ENCODE measurements at regions not wholly inside any gene's neighbourhood (a gene's known extent, or its start where the extent isn't known, plus 50 kb on each side); places are given as distances from the start of the nearest gene placed in this dataset.
A peak's percentile ranks its signal among the peaks of the same experiment; 100 is the strongest.

- Mint-ChIP-seq H3K9me3 (peaks cover 7 to 14% of the 10 kb centered on the region in 2 donors), H3K4me3 (peak overlapping the region; percentile 20 to 41), H3K27me3 (peaks cover 7% of the 10 kb centered on the region), H3K4me1 (peaks cover 84% of the 10 kb centered on the region), H3K27ac (peak overlapping the region in 1 of 2 donors; percentile 48)
- DNase-seq (no peak), ATAC-seq (no peak)
Observed at GRCh38 chr7:22676385-22676784, 50.6 kb upstream of the IL6 start.

- H3K4me1 Mint-ChIP-seq = peaks cover 83% of the 10 kb centered on the region
- DNase-seq = peak in 1 of 2 donors; percentile 31
- no peak overlapping the region for H3K27ac Mint-ChIP-seq
- H3K27me3 Mint-ChIP-seq = peaks cover 2% of the 10 kb centered on the region
- H3K4me3 Mint-ChIP-seq = peak overlapping the region; percentile 20 to 35
- H3K9me3 Mint-ChIP-seq = peaks cover 7 to 14% of the 10 kb centered on the region in 2 donors
- ATAC-seq = peak; percentile 65
Observed at GRCh38 chr7:22675917-22676343, 51.1 kb upstream of the IL6 start.

DNA sequence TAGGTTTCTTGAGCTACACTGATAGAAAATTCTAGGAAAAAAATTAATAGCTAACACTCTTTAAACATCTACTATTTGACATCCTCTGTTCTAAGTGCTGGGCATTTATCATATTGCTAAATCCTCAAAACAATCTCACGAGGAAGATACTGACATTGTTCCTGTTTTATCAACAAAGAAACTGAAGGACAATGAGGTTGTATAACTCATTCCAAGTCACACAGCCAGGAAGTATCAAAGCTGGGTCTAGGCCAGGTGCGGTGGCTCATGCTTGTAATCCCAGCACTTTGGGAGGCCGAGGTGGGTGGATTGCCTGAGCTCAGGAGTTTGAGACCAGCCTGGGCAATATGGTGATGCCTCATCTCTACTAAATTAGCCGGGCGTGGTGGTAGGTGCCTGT is 51.6 kb upstream of the IL6 start:
- H3K9me3 Mint-ChIP-seq = peaks cover 7 to 14% of the 10 kb centered on the region in 2 donors
- no peak overlapping the region for H3K4me3 Mint-ChIP-seq

GRCh38 chr7:22672846-22673680 is 53.9 kb upstream of the IL6 start:
- DNase-seq (no peak), ATAC-seq (peak; percentile 67)
- Mint-ChIP-seq H3K4me1 (peaks cover 62% of the 10 kb centered on the region), H3K9me3 (peaks cover 7 to 10% of the 10 kb centered on the region in 2 donors), H3K27me3 (peaks cover 10% of the 10 kb centered on the region), H3K27ac (no peak overlapping the region), H3K4me3 (peak overlapping the region; percentile 8 to 17)

More for the DNA sequence above, 51.6 kb upstream of the IL6 start:
- Mint-ChIP-seq H3K4me1 (peaks cover 78% of the 10 kb centered on the region), H3K27ac (no peak overlapping the region), H3K27me3 (no peaks in the 10 kb centered on the region)
- ATAC-seq = no peak
- DNase-seq = no peak

- Mint-ChIP-seq H3K27ac (no peak overlapping the region), H3K4me3 (no peak overlapping the region), H3K4me1 (peaks cover 59% of the 10 kb centered on the region), H3K9me3 (peaks cover 7 to 8% of the 10 kb centered on the region in 2 donors), H3K27me3 (peaks cover 19% of the 10 kb centered on the region)
- DNase-seq = no peak
- ATAC-seq = no peak
Observed at GRCh38 chr7:22671177-22671879, 55.7 kb upstream of the IL6 start.

GRCh38 chr7:22670422-22670815 is 56.6 kb upstream of the IL6 start:
- peaks cover 7 to 8% of the 10 kb centered on the region in 2 donors for H3K9me3 Mint-ChIP-seq
- no peak overlapping the region for H3K4me3 Mint-ChIP-seq
- ATAC-seq = no peak
- H3K27me3 Mint-ChIP-seq = peaks cover 24% of the 10 kb centered on the region
- DNase-seq = no peak
- H3K4me1 Mint-ChIP-seq = peaks cover 59% of the 10 kb centered on the region
- no peak overlapping the region for H3K27ac Mint-ChIP-seq

GRCh38 chr7:22669692-22670421 is 57.1 kb upstream of the IL6 start:
- Mint-ChIP-seq H3K9me3 (peaks cover 7 to 8% of the 10 kb centered on the region in 2 donors), H3K4me1 (peaks cover 57% of the 10 kb centered on the region), H3K27me3 (peaks cover 24% of the 10 kb centered on the region), H3K27ac (no peak overlapping the region), H3K4me3 (no peak overlapping the region)
- ATAC-seq = no peak
- DNase-seq = no peak

DNA sequence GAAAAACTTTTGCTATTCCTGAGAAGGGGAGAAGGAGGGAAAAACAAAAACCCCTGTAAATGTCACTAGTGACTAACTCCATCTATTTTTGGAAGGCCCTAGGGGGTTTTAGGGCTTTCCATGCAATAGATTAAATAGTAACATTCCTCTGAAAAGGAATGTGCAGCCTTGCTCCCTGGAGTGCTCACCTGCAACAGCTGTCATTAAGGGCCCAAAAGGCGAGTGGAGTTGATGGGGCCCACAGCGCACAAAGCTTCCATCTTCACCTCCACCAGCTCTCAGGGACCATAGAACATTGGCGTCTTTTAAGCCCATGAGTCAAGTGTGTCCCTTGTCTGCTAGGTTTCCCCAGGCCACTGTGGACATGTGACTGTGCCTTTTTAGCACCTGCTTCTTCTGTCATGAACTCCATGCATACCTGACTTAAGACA is 58.0 kb upstream of the IL6 start:
- Mint-ChIP-seq H3K27me3 (peaks cover 24% of the 10 kb centered on the region), H3K4me1 (peaks cover 53% of the 10 kb centered on the region), H3K4me3 (no peak overlapping the region), H3K9me3 (peaks cover 7% of the 10 kb centered on the region in 2 donors), H3K27ac (no peak overlapping the region)
- DNase-seq = no peak
- no peak for ATAC-seq

- no peak overlapping the region for H3K27ac Mint-ChIP-seq
- DNase-seq (no peak), ATAC-seq (no peak)
- peaks cover 50% of the 10 kb centered on the region for H3K4me1 Mint-ChIP-seq
- peaks cover 24% of the 10 kb centered on the region for H3K27me3 Mint-ChIP-seq
- H3K4me3 Mint-ChIP-seq = no peak overlapping the region
- no peaks in the 10 kb centered on the region for H3K9me3 Mint-ChIP-seq
Observed at GRCh38 chr7:22667562-22668239, 59.3 kb upstream of the IL6 start.

DNA sequence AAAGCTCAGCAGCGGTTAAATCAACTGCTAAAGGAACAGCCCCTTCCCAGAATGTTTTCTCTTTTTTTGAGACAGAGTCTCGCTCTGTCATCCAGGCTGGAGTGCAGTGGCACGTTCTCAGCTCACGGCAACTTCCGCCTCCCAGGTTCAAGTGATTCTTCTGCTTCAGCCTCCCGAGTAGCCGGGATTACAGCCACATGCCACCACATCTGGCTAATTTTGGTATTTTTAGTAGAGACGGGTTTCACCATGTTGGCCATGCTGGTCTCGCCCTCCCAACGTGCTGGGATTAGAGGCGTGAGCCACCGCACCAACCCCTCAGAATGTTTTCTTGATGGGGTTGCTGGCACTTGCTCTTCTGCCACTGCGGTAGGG is 59.8 kb upstream of the IL6 start:
- Mint-ChIP-seq H3K27ac (no peak overlapping the region), H3K4me3 (no peak overlapping the region), H3K9me3 (no peaks in the 10 kb centered on the region), H3K4me1 (peaks cover 50% of the 10 kb centered on the region), H3K27me3 (peaks cover 24% of the 10 kb centered on the region)
- ATAC-seq (no peak), DNase-seq (no peak)

DNA sequence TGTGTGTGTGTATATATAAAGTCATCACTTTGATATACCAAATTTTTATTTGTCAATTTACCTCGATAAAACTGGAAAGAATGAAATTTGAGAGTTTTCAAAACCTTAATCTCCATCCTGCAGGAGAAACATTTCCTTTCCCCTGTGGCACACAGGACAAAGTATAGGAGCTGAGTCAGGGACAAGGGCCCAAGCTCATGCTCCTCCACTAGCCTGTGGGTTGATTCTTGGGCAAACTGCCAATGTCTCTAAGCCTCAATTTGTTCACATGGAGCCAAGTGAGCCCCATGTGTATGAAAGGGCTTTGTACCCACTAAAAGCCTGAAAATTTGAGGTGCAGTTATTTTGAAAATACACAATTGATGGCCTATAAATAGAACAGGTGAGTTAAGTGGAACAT is 60.3 kb upstream of the IL6 start:
- H3K4me1 Mint-ChIP-seq = peaks cover 50% of the 10 kb centered on the region
- peaks cover 25% of the 10 kb centered on the region for H3K27me3 Mint-ChIP-seq
- no peak overlapping the region for H3K27ac Mint-ChIP-seq
- H3K4me3 Mint-ChIP-seq = no peak overlapping the region
- no peak for DNase-seq
- ATAC-seq = no peak
- no peaks in the 10 kb centered on the region for H3K9me3 Mint-ChIP-seq

DNA sequence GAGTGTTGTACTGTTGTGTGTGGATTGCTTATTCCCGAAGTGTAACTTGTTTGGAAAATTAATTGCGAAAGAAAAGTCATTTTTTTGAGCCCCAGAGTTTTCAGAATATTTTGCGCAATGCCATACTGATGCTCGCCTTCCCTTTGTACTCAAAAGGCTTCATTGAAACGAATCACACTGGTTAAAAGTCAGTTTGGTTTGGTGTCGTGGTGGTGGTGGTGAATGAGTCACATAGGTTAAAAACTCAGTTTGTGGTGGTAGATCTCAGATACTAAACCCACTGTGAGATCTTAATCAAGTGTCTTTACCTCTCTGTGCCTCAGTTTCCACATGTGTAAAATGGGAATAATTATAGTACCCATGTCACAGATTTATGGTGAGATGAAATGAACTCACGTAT is 61.1 kb upstream of the IL6 start:
- peaks cover 33% of the 10 kb centered on the region for H3K27me3 Mint-ChIP-seq
- H3K4me3 Mint-ChIP-seq = no peak overlapping the region
- H3K9me3 Mint-ChIP-seq = no peaks in the 10 kb centered on the region
- peak; percentile 65 for ATAC-seq
- peaks cover 46% of the 10 kb centered on the region for H3K4me1 Mint-ChIP-seq
- H3K27ac Mint-ChIP-seq = peak overlapping the region in 1 of 2 donors; percentile 15
- peak; percentile 30 to 51 for DNase-seq

DNA sequence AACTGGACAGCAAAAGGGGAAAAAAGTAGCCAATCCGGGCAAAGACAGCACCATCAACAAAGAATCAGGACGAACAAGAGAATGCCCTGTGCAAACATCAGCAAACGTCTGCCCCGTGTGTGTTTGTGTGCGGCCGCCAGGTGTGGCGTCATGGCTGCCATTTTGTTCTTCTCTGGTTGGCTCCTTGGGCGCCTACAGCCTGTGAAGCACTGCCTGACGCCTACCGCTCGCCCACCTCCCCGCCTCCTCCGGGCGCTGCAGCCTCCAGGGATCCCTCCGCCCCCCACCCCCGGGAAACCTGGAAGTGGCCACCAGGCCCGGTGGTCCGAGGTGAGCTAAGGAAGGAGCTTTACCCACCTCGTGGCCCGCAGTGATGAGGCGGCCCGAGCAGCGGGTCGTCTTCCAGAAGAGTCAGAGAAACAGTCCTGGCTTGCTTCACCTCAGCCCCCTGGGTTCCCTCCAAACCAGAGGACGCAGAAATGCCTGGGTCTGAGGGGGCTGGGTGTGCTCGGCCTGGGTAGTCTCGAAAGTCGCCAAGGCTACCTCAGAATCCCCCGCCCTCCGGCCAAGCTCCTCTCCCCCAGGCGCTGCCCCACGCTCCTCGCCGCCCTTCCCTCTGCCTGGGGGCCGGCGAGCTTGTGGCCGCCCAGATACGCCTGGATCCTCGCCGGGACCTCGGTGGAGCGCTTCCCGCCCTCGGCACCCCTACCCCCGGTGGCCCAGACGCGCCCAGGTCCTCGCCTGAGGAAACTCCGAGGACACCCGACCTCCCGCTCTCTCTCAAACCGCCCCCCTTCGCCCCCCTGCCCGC is 61.8 kb upstream of the IL6 start:
- ATAC-seq (peak; percentile 1), DNase-seq (no peak)
- Mint-ChIP-seq H3K27ac (no peak overlapping the region), H3K9me3 (no peaks in the 10 kb centered on the region), H3K4me3 (no peak overlapping the region), H3K27me3 (peaks cover 41% of the 10 kb centered on the region), H3K4me1 (peaks cover 46% of the 10 kb centered on the region)

GRCh38 chr7:22663721-22664120 is 63.3 kb upstream of the IL6 start:
- no peak overlapping the region for H3K4me3 Mint-ChIP-seq
- H3K27me3 Mint-ChIP-seq = peaks cover 44% of the 10 kb centered on the region
- peak overlapping the region in 1 of 2 donors; percentile 67 for H3K27ac Mint-ChIP-seq
- H3K4me1 Mint-ChIP-seq = peaks cover 46% of the 10 kb centered on the region
- DNase-seq (no peak), ATAC-seq (no peak)
- H3K9me3 Mint-ChIP-seq = no peaks in the 10 kb centered on the region

All from stimulated activated naive CD8-positive, alpha-beta T cell treated with anti-CD3 and anti-CD28 coated beads, Interleukin-15, amount 100 ng/mL, for 72 hours (primary cell).